GM13976 (cell line): ENCODE measurements at regions not wholly inside any gene's neighbourhood (a gene's known extent, or its start where the extent isn't known, plus 50 kb on each side); places are given as distances from the start of the nearest gene placed in this dataset.
"Not testable (repeated sequence)": the region's sequence is repeated elsewhere in the genome, so short reads cannot be mapped to it uniquely, and the experiment has no call there.

ENCODE experiments used
- DNase-seq: peaks from one replicate; pipeline ENCODE4 v3.0.0; 2012; ENCODE audit warnings: low spot score
- CTCF ChIP-seq: IDR thresholded peaks from 2 replicates; pipeline ENCODE4 v1.5.1; 2012; ENCODE audit warnings: borderline replicate concordance, mild to moderate bottlenecking; ENCODE audit not compliant: insufficient read depth; ENCODE audit errors: extremely low read depth, missing control alignments, control extremely low read depth
- in situ Hi-C: fragments of 300-500 bp; cut with MboI; formaldehyde crosslinking; loops from one replicate; pipeline ENCODE4 v1.12.0; 2022; ENCODE audit warnings: low sequenced_read_pairs, mixed read lengths, inconsistent platforms; ENCODE audit not compliant: unreplicated experiment

GRCh38 chr3:56940321-56940720 lies 120.1 kb upstream of the SPATA12 start:
- DNase-seq: no peak
- TF ChIP-seq CTCF: no peak
- in situ Hi-C loops: no loop called here

- no peak for TF ChIP-seq CTCF
- no peak for DNase-seq
- in situ Hi-C loops: no loop called here
These were observed 120.6 kb upstream of the SPATA12 start for GRCh38 chr3:56939834-56940233.

- in situ Hi-C loops: no loop called here
- no peak for DNase-seq
- no peak for TF ChIP-seq CTCF
These were observed 121.9 kb upstream of the SPATA12 start for GRCh38 chr3:56938530-56938929.

- no peak for TF ChIP-seq CTCF
- no peak for DNase-seq
- in situ Hi-C loops: no loop called here
These were observed 122.9 kb upstream of the SPATA12 start for GRCh38 chr3:56937580-56937979.

GRCh38 chr3:56935811-56936210 lies 124.7 kb upstream of the SPATA12 start:
- in situ Hi-C loops: no loop called here
- no peak for TF ChIP-seq CTCF
- no peak for DNase-seq

- in situ Hi-C loops: not testable (repeated sequence)
These were observed 126.0 kb upstream of the SPATA12 start for GRCh38 chr3:56934481-56934880.

GRCh38 chr3:56933803-56934202 lies 126.7 kb upstream of the SPATA12 start:
- no peak for DNase-seq
- in situ Hi-C loops: no loop called here
- no peak for TF ChIP-seq CTCF

More at GRCh38 chr3:56934481-56934880, 126.0 kb upstream of the SPATA12 start:
- not testable (repeated sequence) for DNase-seq
